K562 (cell line): ENCODE measurements at regions not wholly inside any gene's neighbourhood (a gene's known extent, or its start where the extent isn't known, plus 50 kb on each side); places are given as distances from the start of the nearest gene placed in this dataset.

ENCODE experiments used
- ATAC-seq: fragments of 200-7000 bp; cut with Tn5 transposase; 3 replicates; pipeline ENCODE4 v1.9.1; 2020; ENCODE audit warnings: moderate library complexity
- BruUV-seq: library from RNA; stranded (reverse); fragments of 400-500 nt; replicated peaks from 2 replicates; lab custom pipeline; 2021; lab: Mats Ljungman, UMichigan
- CTCF ChIA-PET: fragments of 300-600 bp; formaldehyde crosslinking; extraction: SDS; loops from one replicate; lab custom pipeline; 2021; ENCODE audit warnings: low intra/inter-chr PET ratio; lab: Yijun Ruan, JAX
- POLR2A ChIA-PET: fragments of 300-600, 350-650 bp; sonication (Branson Sonifier 250); formaldehyde crosslinking; extraction: SDS; loops from one replicate; lab custom pipeline; 2021; ENCODE audit warnings: antibody characterized with exemption, inconsistent platforms; lab: Yijun Ruan, JAX
- DNase-seq, 4 experiments: peaks; one replicate each; pipeline versions ENCODE4 v3.0.0 to v3.0.0-alpha.2; 2011 to 2018; ENCODE audit warnings: low spot score in 3 of 4, mixed read lengths in 3 of 4; ENCODE audit errors: extremely low read depth in 1 of 4
- FAIRE-seq: peaks from 2 replicates; lab custom pipeline; 2011; peaks lifted over from hg19 to GRCh38; lab: Jason Lieb, UNC
- H2AFZ ChIP-seq: 2 replicates; pipeline ENCODE4 v1.6.0; 2011; ENCODE audit warnings: low read depth, low read length, control low read depth, inconsistent platforms
- H3K27ac ChIP-seq: fragments of 200-600 bp; 3 replicates; pipeline ENCODE4 v1.8.0; 2011; ENCODE audit warnings: low read depth, mild to moderate bottlenecking, control low read depth, inconsistent platforms, low read length, moderate library complexity, mixed read lengths; ENCODE audit errors: extremely low read depth
- H3K27me3 ChIP-seq, 2 experiments: fragments of 300-600 bp in 1 of 2; 2 replicates in 1 of 2; 3 replicates in 1 of 2; pipeline versions ENCODE4 v1.6.0 to v1.8.0; 2011; ENCODE audit warnings: inconsistent platforms in 2 of 2, low read length in 2 of 2, mild to moderate bottlenecking in 1 of 2, mixed read lengths in 1 of 2, moderate library complexity in 1 of 2; ENCODE audit not compliant: control insufficient read depth in 2 of 2, insufficient read depth in 2 of 2
- H3K36me3 ChIP-seq: fragments of 300-600 bp; 3 replicates; pipeline ENCODE4 v1.8.0; 2011; ENCODE audit warnings: mild to moderate bottlenecking, low read length, inconsistent platforms; ENCODE audit not compliant: control insufficient read depth, insufficient read depth
- H3K4me1 ChIP-seq, 2 experiments: fragments of 200-600 bp in 1 of 2; replicated peaks in 1 of 2; 2 replicates in 1 of 2; 3 replicates in 1 of 2; pipeline versions ENCODE4 v1.5.1 to v1.8.0; 2011; ENCODE audit warnings: inconsistent platforms in 2 of 2, low read length in 2 of 2, mild to moderate bottlenecking in 1 of 2, mixed read lengths in 1 of 2, moderate library complexity in 1 of 2; ENCODE audit not compliant: control insufficient read depth in 2 of 2, insufficient read depth in 2 of 2
- H3K4me2 ChIP-seq: 2 replicates; pipeline ENCODE4 v1.6.1; 2011; ENCODE audit warnings: low read length, control low read depth, inconsistent platforms, mixed read lengths; ENCODE audit not compliant: insufficient read depth
- H3K4me3 ChIP-seq: fragments of 200-600 bp; sonication (generic), shearing (Covaris generic); 2 replicates; pipeline ENCODE4 v1.5.1; 2016; ENCODE audit warnings: control low read depth, inconsistent platforms
- H3K79me2 ChIP-seq: fragments of 200-600 bp; 3 replicates; pipeline ENCODE4 v1.8.0; 2011; ENCODE audit warnings: low read length, inconsistent platforms; ENCODE audit not compliant: control insufficient read depth, insufficient read depth
- H3K9ac ChIP-seq, 2 experiments: 2 replicates each; pipeline versions ENCODE4 v1.6.0 to v1.6.1; 2011; ENCODE audit warnings: low read depth in 2 of 2, low read length in 2 of 2, control low read depth in 1 of 2, inconsistent platforms in 1 of 2, mild to moderate bottlenecking in 1 of 2, mixed read lengths in 1 of 2; ENCODE audit not compliant: insufficient read depth in 1 of 2
- H3K9me1 ChIP-seq: one replicate; pipeline ENCODE4 v1.6.0; 2011; ENCODE audit warnings: inconsistent platforms, mild to moderate bottlenecking, low read length, moderate library complexity; ENCODE audit not compliant: control insufficient read depth, insufficient read depth
- H3K9me3 ChIP-seq: replicated peaks from 2 replicates; pipeline ENCODE4 v1.5.1; 2011; ENCODE audit warnings: low read depth, low read length, inconsistent platforms; ENCODE audit not compliant: control insufficient read depth, insufficient read depth
- H4K20me1 ChIP-seq: replicated peaks from 2 replicates; pipeline ENCODE4 v1.6.1; 2011; ENCODE audit warnings: low read length, inconsistent platforms, mixed read lengths; ENCODE audit not compliant: control insufficient read depth, insufficient read depth
- CUX1 ChIP-seq: fragments of 200-800 bp; sonication (Bioruptor generic); IDR thresholded peaks from 2 replicates; pipeline ENCODE4 v1.6.1; 2016; ENCODE audit warnings: missing genetic modification characterization, missing compliant biosample characterization
- KAT8 ChIP-seq: fragments of 450-650 bp; IDR thresholded peaks from 2 replicates; pipeline ENCODE4 v1.6.1; 2016; ENCODE audit warnings: low read depth, mild to moderate bottlenecking
- NFXL1 ChIP-seq: fragments of 450-650 bp; formaldehyde crosslinking; IDR thresholded peaks from 2 replicates; pipeline ENCODE4 v1.4.0; 2021; ENCODE audit warnings: mild to moderate bottlenecking
- PHF21A ChIP-seq: fragments of 450-650 bp; IDR thresholded peaks from 2 replicates; pipeline ENCODE4 v1.6.1; 2017; ENCODE audit warnings: low read depth, borderline replicate concordance
- SLC30A9 ChIP-seq: fragments of 250-450 bp; sonication (Bioruptor Pico); IDR thresholded peaks from 2 replicates; pipeline ENCODE4 v1.8.0; 2022; ENCODE audit warnings: mild to moderate bottlenecking, moderate library complexity
- SNIP1 ChIP-seq: fragments of 450-650 bp; IDR thresholded peaks from 2 replicates; pipeline ENCODE4 v1.7.1; 2017; ENCODE audit warnings: low read depth, mild to moderate bottlenecking
- SRSF9 ChIP-seq: fragments of 200-400 bp; formaldehyde crosslinking; IDR thresholded peaks from 2 replicates; pipeline ENCODE4 v1.6.1; 2017; ENCODE audit warnings: low read depth, low read length, borderline replicate concordance
- ZBTB40 ChIP-seq, 2 experiments: fragments of 450-650 bp in 1 of 2; sonication (generic) in 1 of 2; formaldehyde crosslinking in 1 of 2; IDR thresholded peaks; 2 replicates each; pipeline versions ENCODE4 v1.7.1 to v1.9.0; 2016 to 2022; ENCODE audit warnings: inconsistent platforms in 1 of 2, mild to moderate bottlenecking in 1 of 2, missing genetic modification reagents in 1 of 2
- ZNF263 ChIP-seq: sonication (generic); formaldehyde crosslinking; IDR thresholded peaks from 2 replicates; pipeline ENCODE4 v1.8.0; 2022; ENCODE audit warnings: mild to moderate bottlenecking, missing genetic modification reagents, borderline replicate concordance
- WGBS: fragments of 100-300 bp; shearing (Covaris generic); methylation state at CpG from one replicate; pipeline ENCODE4 v1.1.6; 2016; ENCODE audit warnings: low coverage, mixed read lengths; ENCODE audit not compliant: insufficient coverage; ENCODE audit errors: missing lambda C conversion rate; 5-methylcytosine and 5-hydroxymethylcytosine counted together
- in situ Hi-C: fragments of 300-500 bp; cut with MboI; formaldehyde crosslinking; loops from 4 replicates; pipeline ENCODE4 v1.15.0; 2018; ENCODE audit warnings: inconsistent platforms, mixed read lengths
- intact Hi-C: fragments of 100-400 bp; cut with micrococcal nuclease; formaldehyde crosslinking; loops from 2 replicates; pipeline ENCODE4 v1.14.2; 2022

GRCh38 chr3:190772831-190773230 is 89.7 kb downstream of the GMNC start:
- H3K36me3 ChIP-seq: no peaks in the 10 kb centered on the region
- no peak overlapping the region for H3K4me2 ChIP-seq
- intact Hi-C loops (no loop called here), in situ Hi-C loops (no loop called here)
- no peaks in the 10 kb centered on the region for H3K79me2 ChIP-seq
- BruUV-seq: no TSS peak
- DNase-seq (no peak), ATAC-seq (no peak), FAIRE-seq (no peak)
- ChIA-PET POLR2A (no interaction called here), CTCF (no interaction called here)
- H3K27me3 ChIP-seq: no peaks in the 10 kb centered on the region
- no peaks in the 10 kb centered on the region for H3K4me1 ChIP-seq
- H3K4me3 ChIP-seq: no peak overlapping the region
- H3K9ac ChIP-seq: no peak overlapping the region
- no peak overlapping the region for H2AFZ ChIP-seq
- no peaks in the 10 kb centered on the region for H3K9me1 ChIP-seq
- H3K9me3 ChIP-seq: no peaks in the 10 kb centered on the region
- WGBS: 0% methylated on average over 2 of the region's 2 CpGs
- H3K27ac ChIP-seq: no peak overlapping the region
- no peaks in the 10 kb centered on the region for H4K20me1 ChIP-seq
- TF ChIP-seq SRSF9 (no peak), SLC30A9 (no peak), NFXL1 (CRISPR knock-in tag) (no peak), SNIP1 (no peak), ZBTB40 (IDR thresholded peaks at IDR 0.05) (no peak), ZBTB40 (CRISPR knock-in tag; IDR thresholded peaks at IDR 0.05) (no peak), CUX1 (CRISPR knock-in tag) (no peak), KAT8 (no peak), PHF21A (no peak), ZNF263 (CRISPR knock-in tag) (no peak)
